T-helper 2 cell treated with Interferon-gamma antibody and Interleukin-4, amounts not matched to agents 5 μg/mL and 100 μg/mL, for 36 hours (primary cell): ENCODE measurements at regions not wholly inside any gene's neighbourhood (a gene's known extent, or its start where the extent isn't known, plus 50 kb on each side); places are given as distances from the start of the nearest gene placed in this dataset.
"Not testable (repeated sequence)": the region's sequence is repeated elsewhere in the genome, so short reads cannot be mapped to it uniquely, and the experiment has no call there.

Source experiments
- DNase-seq: peaks from one replicate; pipeline ENCODE4 v3.0.0; 2021; ENCODE audit warnings: low spot score
- H3K27ac Mint-ChIP-seq: one replicate; pipeline ENCODE4 v1.8.0; 2021; ENCODE audit warnings: mild to moderate bottlenecking, mixed read lengths
- H3K27me3 Mint-ChIP-seq: one replicate; pipeline ENCODE4 v1.8.0; 2021; ENCODE audit warnings: low read depth, mixed read lengths
- H3K36me3 Mint-ChIP-seq: one replicate; pipeline ENCODE4 v1.8.0; 2021; ENCODE audit warnings: low read depth, mixed read lengths
- H3K4me1 Mint-ChIP-seq: one replicate; pipeline ENCODE4 v1.8.0; 2021; ENCODE audit warnings: low read depth, mixed read lengths
- H3K4me3 Mint-ChIP-seq: one replicate; pipeline ENCODE4 v1.8.0; 2022; ENCODE audit warnings: mild to moderate bottlenecking, moderate library complexity, mixed read lengths
- H3K9me3 Mint-ChIP-seq: one replicate; pipeline ENCODE4 v1.8.0; 2021; ENCODE audit warnings: mixed read lengths

DNA sequence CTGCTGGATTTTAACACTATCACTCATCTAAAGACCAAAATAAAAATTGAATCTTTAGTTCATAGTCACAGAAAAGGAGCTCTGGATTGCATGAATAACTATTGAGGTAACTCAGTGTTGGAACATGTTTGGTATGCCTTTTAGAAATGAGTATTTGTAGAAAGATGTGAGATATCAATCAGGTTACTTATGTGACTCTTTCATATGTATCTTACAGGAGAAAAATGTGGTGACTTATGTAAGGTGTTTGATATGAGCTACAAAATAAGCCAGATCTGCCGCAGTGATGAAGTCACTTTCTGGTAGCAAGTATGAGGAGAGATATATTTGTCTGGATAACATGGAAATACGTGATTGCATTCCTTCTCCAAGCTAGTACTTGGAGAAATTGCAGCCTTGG lies 1653.3 kb upstream of the PCDH7 start:
- H3K27me3 Mint-ChIP-seq, result no peaks in the 10 kb centered on the region
- peaks cover 44% of the 10 kb centered on the region for H3K9me3 Mint-ChIP-seq
- no peak overlapping the region for H3K27ac Mint-ChIP-seq
- no peaks in the 10 kb centered on the region for H3K36me3 Mint-ChIP-seq
- H3K4me3 Mint-ChIP-seq, result no peak overlapping the region
- DNase-seq, result no peak
- no peaks in the 10 kb centered on the region for H3K4me1 Mint-ChIP-seq

DNA sequence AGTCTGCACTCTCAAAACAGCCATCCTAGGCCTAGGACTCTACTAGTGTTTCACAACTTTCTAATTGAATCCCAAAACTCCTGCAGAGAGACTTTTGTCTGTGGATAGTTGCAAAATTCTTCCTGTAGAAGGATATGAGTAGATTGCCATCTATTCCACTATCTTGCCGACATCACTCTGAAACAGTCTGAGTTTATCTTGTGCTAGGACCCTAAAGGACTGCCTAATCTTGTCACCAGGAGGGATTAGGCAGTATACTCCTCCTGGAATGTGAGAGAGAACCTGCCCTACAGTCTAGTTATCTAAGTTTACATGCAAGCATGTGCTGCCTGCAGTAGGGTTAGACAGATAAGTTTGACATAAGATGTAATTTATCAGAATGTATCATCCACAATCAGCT lies 1646.6 kb upstream of the PCDH7 start:
- H3K4me3 Mint-ChIP-seq, result no peak overlapping the region
- H3K27ac Mint-ChIP-seq, result no peak overlapping the region
- no peaks in the 10 kb centered on the region for H3K27me3 Mint-ChIP-seq
- H3K9me3 Mint-ChIP-seq, result peaks cover 54% of the 10 kb centered on the region
- DNase-seq, result no peak
- no peaks in the 10 kb centered on the region for H3K36me3 Mint-ChIP-seq
- no peaks in the 10 kb centered on the region for H3K4me1 Mint-ChIP-seq

DNA sequence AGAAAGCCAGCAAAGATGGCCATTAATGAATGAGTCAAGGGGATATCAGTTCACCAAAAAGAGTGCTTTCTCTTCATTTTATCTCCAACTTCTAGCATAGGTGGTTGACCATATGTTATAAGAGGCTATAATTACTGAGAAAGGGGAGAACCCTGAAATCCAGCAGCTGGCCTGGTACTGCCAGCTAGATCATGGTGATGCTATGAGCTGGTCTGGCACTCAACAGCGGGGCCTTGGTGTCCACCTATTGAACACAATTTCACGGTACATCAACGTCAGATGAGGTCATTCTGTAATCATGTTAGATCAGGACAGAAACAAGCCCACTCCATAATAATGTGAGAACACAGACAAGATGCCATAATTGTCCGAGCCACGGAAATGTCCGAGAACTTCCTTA lies 1644.8 kb upstream of the PCDH7 start:
- Mint-ChIP-seq H3K4me3 (no peak overlapping the region), H3K4me1 (no peaks in the 10 kb centered on the region), H3K27ac (no peak overlapping the region), H3K27me3 (no peaks in the 10 kb centered on the region), H3K36me3 (no peaks in the 10 kb centered on the region), H3K9me3 (peaks cover 38% of the 10 kb centered on the region)
- DNase-seq, result no peak

DNA sequence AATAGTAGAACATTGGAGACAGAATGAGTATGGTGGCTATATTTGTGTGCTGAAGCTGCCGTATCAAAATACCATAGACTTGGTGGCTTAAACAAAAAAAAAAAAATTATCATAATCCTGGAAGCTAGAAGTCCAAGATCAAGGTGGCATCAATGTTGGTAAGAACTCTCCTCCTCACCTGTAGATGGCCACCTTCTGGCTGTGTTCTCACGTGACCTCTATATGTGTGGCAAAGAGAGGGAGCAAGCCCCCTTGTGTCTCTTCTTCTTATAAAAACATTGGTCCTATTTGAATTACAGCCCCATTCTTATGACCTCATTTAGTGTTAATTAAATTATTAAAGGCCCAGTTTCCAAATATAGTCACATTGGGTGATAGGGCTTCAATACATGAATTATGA lies 1640.9 kb upstream of the PCDH7 start:
- Mint-ChIP-seq H3K4me1 (no peaks in the 10 kb centered on the region), H3K36me3 (no peaks in the 10 kb centered on the region), H3K4me3 (no peak overlapping the region), H3K9me3 (peaks cover 19% of the 10 kb centered on the region), H3K27ac (no peak overlapping the region), H3K27me3 (no peaks in the 10 kb centered on the region)
- no peak for DNase-seq

DNA sequence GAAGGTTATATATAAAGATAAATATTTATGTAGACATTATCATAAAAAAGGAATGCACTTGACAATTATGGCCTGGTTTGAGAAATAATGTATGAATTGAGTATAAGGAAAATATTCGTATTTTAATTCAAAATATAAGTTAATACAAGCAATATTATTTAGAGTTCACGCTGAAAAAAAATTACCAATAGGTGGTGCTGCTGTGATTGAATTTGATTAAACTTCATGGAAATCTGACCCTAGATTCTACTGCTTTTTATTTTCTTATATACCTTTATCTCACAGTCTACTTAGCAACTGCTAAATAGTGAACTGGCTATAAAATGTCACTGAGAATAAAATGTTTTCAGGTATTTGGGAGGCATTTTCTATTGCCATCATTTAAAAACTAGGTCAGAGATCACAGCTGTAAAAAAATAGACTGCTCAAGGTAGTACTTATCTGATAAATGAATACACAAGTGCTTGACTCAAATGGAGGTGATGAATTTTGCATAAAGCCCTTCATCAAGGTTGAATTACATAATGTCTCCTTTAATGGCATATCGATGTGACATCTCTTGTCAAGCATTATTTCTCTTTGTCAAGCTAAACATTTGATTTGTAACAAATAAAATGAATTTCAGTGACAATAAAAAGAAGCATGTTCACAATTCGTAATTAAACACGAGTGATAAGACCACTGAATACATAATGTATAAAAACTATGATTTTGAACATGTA lies 1638.8 kb upstream of the PCDH7 start:
- H3K36me3 Mint-ChIP-seq, result no peaks in the 10 kb centered on the region
- no peak for DNase-seq
- peaks cover 7% of the 10 kb centered on the region for H3K9me3 Mint-ChIP-seq
- H3K27ac Mint-ChIP-seq, result no peak overlapping the region
- H3K27me3 Mint-ChIP-seq, result no peaks in the 10 kb centered on the region
- H3K4me1 Mint-ChIP-seq, result no peaks in the 10 kb centered on the region
- H3K4me3 Mint-ChIP-seq, result no peak overlapping the region

DNA sequence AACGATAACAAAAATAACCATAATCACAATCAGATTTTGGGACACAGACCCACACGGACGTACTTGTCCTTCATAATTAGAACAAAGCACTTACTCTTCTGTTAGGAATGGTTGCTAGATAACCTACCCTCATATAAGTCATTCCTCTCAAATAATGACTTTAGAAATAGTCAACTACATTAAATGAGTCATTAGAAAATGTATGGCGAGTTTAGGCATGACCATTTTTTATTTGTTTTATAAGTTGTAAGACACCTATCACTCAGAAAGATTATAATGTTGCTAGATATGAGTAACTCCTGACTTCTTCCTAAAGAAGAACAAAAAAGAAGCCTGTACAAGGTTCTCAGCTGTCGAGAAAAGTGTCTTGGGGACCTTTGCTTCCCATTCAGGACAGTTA lies 1637.5 kb upstream of the PCDH7 start:
- no peak overlapping the region for H3K4me3 Mint-ChIP-seq
- peaks cover 7% of the 10 kb centered on the region for H3K9me3 Mint-ChIP-seq
- no peaks in the 10 kb centered on the region for H3K36me3 Mint-ChIP-seq
- no peak overlapping the region for H3K27ac Mint-ChIP-seq
- H3K4me1 Mint-ChIP-seq, result no peaks in the 10 kb centered on the region
- no peaks in the 10 kb centered on the region for H3K27me3 Mint-ChIP-seq
- DNase-seq, result no peak

DNA sequence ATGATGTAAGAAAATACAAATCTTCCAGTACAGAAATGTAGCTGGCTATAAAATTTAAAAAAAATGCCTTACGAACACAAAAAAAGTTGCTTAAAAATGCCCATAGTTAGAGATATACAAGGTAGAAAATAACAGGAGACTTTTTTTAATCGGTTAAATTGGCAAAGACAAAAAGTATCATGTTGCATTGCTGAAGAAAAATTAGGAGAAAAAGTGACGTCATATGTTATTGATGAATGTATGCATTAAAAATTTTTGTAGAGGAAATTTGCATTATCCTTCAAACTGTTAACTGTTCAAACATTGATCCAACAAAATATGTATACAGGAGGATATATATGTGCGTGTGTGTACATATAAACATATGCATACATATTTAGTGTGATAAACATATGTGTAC lies 1634.4 kb upstream of the PCDH7 start:
- Mint-ChIP-seq H3K36me3 (no peaks in the 10 kb centered on the region), H3K4me3 (no peak overlapping the region), H3K4me1 (no peaks in the 10 kb centered on the region), H3K9me3 (peaks cover 3% of the 10 kb centered on the region), H3K27ac (no peak overlapping the region), H3K27me3 (no peaks in the 10 kb centered on the region)
- no peak for DNase-seq

DNA sequence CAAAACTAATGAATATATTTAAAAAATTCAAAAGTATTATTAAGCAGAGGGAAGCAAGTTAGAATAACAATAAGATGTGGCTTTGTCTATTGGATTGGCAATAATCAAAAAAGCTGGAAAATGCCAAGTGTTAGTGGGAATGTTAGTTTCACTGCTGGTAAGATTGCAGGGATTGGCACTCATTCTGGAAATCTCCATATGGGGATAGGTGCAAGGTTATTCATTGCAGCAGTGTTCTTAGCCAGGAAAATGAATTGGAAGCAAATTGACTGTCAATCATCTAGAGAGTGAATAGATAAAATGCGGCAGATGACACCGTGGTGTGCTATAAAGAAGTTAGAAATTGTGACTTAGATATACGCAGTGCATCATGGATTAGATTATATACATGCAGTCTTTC lies 1615.5 kb upstream of the PCDH7 start:
- H3K4me3 Mint-ChIP-seq, result no peak overlapping the region
- DNase-seq, result no peak
- H3K36me3 Mint-ChIP-seq, result no peaks in the 10 kb centered on the region
- H3K27me3 Mint-ChIP-seq, result no peaks in the 10 kb centered on the region
- H3K4me1 Mint-ChIP-seq, result no peaks in the 10 kb centered on the region
- peaks cover 27% of the 10 kb centered on the region for H3K9me3 Mint-ChIP-seq
- no peak overlapping the region for H3K27ac Mint-ChIP-seq

DNA sequence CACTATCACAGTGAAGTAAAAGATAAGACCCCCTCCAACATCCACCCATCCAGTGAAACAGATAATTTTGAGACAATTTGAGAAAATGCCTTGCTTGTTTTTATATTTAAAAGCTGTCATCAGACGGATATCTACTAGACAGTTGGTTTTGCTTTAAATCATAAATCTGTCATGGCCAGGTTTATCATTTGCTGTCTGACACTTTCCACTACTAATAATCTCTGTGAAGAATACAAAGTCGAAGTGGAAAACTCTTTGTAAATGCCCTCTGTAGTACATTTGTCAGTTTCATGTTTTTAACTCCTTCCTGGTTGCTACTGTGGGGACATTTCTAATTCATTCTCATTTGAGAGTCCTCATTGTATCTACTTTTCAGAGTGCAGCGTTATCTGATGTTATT lies 1606.2 kb upstream of the PCDH7 start:
- no peak for DNase-seq
- no peaks in the 10 kb centered on the region for H3K36me3 Mint-ChIP-seq
- no peaks in the 10 kb centered on the region for H3K4me1 Mint-ChIP-seq
- no peak overlapping the region for H3K4me3 Mint-ChIP-seq
- no peak overlapping the region for H3K27ac Mint-ChIP-seq
- peaks cover 19% of the 10 kb centered on the region for H3K9me3 Mint-ChIP-seq
- H3K27me3 Mint-ChIP-seq, result no peaks in the 10 kb centered on the region

DNA sequence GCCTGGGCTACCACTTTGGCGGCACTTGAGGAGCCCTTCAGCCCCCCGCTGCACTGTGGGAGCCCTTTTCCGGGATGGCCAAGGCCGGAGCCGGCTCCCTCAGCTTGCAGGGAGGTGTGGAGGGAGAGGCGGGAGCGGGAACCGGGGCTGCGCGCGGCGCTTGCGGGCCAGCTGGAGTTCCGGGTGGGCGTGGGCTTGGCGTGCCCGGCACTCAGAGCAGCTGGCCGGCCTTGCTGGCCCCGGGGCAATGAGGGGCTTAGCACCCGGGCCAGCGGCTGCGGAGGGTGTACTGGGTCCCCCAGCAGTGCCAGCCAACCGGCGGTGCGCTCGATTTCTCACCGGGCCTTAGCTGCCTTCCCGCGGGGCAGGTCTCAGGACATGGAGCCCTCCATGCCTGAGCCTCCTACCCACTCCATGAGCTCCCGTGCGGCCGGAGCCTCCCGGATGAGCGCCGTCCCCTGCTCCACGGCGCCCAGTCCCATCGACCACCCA lies 1602.9 kb upstream of the PCDH7 start:
- not testable (repeated sequence) for H3K27ac Mint-ChIP-seq, H3K36me3 Mint-ChIP-seq, H3K4me3 Mint-ChIP-seq, DNase-seq, H3K27me3 Mint-ChIP-seq, H3K4me1 Mint-ChIP-seq
- peaks cover 24% of the 10 kb centered on the region for H3K9me3 Mint-ChIP-seq

DNA sequence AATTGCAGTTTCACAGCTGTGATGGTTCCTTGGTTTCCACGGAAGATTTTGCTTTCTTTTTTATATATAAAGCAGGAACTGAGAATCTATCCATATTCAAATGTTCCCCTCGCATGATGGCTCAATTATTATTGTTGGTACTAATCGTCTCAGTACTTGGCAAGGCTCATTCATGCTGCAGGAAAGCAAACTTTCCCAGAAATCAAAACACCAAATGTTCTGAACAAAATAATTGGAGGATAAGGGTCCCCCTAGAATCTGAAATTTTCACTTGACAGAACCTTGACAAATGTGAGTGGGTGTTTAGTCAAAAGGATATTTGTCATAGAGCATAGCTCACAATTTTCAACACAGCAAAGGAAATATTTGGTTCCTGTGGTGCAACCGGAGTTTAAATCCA lies 1598.6 kb upstream of the PCDH7 start:
- no peak overlapping the region for H3K4me3 Mint-ChIP-seq
- H3K27ac Mint-ChIP-seq, result no peak overlapping the region
- DNase-seq, result no peak
- H3K9me3 Mint-ChIP-seq, result peaks cover 24% of the 10 kb centered on the region
- no peaks in the 10 kb centered on the region for H3K36me3 Mint-ChIP-seq
- no peaks in the 10 kb centered on the region for H3K27me3 Mint-ChIP-seq
- H3K4me1 Mint-ChIP-seq, result no peaks in the 10 kb centered on the region

DNA sequence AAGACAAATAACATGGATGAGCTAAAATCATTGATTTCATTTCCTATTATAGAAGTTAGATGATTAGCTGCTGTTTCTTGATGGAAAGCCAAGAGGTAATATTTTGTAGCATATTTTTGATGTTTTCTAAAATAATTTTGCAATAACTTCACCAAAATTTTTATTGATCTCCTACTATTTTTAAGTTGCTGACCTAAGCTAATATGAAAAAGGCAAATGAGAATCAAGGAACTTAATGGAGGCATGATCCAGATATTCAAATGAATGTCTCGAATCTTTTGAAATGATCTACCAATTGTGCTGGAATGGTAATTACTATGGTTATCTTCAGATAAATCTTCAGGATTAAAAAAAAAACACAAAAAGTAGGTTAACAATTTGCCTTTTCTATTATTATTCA lies 1591.4 kb upstream of the PCDH7 start:
- DNase-seq, result no peak
- H3K4me3 Mint-ChIP-seq, result no peak overlapping the region
- H3K36me3 Mint-ChIP-seq, result no peaks in the 10 kb centered on the region
- H3K4me1 Mint-ChIP-seq, result no peaks in the 10 kb centered on the region
- no peak overlapping the region for H3K27ac Mint-ChIP-seq
- no peaks in the 10 kb centered on the region for H3K27me3 Mint-ChIP-seq
- peaks cover 26% of the 10 kb centered on the region for H3K9me3 Mint-ChIP-seq

DNA sequence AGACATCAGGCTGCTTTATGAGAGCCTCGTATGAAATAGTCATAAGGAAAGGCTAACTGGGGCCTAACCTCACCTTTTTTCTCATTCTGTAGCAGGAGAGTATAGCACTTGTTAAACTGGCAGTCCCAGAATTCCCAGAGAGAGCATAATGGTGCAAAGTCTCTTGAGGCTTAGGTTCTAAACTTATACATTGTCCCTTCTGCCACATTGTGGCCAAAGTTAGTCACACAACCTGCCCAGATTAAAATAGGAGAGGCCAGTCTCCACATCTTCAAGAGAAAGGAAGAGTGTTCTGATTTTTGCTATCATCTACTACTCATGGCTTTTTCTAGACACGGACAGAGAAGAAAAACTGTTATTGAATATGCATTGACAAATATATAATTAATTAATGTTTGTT lies 1588.9 kb upstream of the PCDH7 start:
- no peaks in the 10 kb centered on the region for H3K36me3 Mint-ChIP-seq
- peaks cover 39% of the 10 kb centered on the region for H3K9me3 Mint-ChIP-seq

DNA sequence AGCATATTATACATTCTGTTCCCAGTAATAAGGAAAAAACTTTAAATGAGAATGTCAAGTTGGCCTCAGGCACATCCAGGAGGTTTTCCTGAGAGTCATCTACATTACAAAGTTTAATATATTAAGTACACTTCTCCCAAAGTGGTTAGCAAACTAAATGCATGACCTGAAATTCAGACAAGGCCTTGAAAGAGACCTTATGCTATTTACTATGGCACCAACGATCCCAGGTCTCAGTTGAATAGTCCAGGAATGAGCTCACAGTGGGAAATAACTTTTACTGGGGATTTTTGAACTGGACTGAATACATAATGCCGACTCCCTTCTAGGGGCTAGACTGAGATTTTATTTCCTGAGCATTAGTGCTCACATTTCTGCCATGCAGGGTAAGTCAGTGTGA lies 1577.5 kb upstream of the PCDH7 start:
- no peaks in the 10 kb centered on the region for H3K27me3 Mint-ChIP-seq
- H3K9me3 Mint-ChIP-seq, result peaks cover 38% of the 10 kb centered on the region
- no peak for DNase-seq
- no peak overlapping the region for H3K27ac Mint-ChIP-seq
- H3K4me3 Mint-ChIP-seq, result no peak overlapping the region
- H3K4me1 Mint-ChIP-seq, result no peaks in the 10 kb centered on the region
- no peaks in the 10 kb centered on the region for H3K36me3 Mint-ChIP-seq

More for the DNA sequence above, 1588.9 kb upstream of the PCDH7 start:
- no peak for DNase-seq
- H3K27me3 Mint-ChIP-seq, result no peaks in the 10 kb centered on the region
- H3K4me3 Mint-ChIP-seq, result no peak overlapping the region
- H3K27ac Mint-ChIP-seq, result no peak overlapping the region
- H3K4me1 Mint-ChIP-seq, result no peaks in the 10 kb centered on the region

DNA sequence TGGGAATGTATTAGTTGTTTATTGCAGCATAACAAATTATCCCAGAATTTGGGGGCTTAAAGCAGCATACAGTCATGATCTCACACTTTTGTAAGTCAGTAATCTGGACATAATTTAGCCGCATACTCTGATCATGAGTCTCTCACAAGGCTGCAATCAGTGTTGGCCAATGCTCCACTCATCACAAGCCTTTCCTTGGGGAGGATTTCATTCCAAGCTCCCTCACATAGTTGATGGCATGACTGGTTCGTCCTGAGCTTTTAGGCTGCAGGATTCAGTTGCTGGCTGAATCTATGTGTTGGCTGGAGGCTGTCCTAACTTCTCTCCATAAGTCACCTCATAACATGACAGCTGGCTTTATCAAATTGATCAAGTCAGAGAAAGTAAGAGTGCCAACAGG lies 1568.6 kb upstream of the PCDH7 start:
- DNase-seq, result no peak
- H3K4me1 Mint-ChIP-seq, result no peaks in the 10 kb centered on the region
- no peaks in the 10 kb centered on the region for H3K36me3 Mint-ChIP-seq
- H3K4me3 Mint-ChIP-seq, result no peak overlapping the region
- peaks cover 35% of the 10 kb centered on the region for H3K9me3 Mint-ChIP-seq
- no peaks in the 10 kb centered on the region for H3K27me3 Mint-ChIP-seq
- H3K27ac Mint-ChIP-seq, result no peak overlapping the region
